H1 (cell line): ENCODE measurements at regions not wholly inside any gene's neighbourhood (a gene's known extent, or its start where the extent isn't known, plus 50 kb on each side); places are given as distances from the start of the nearest gene placed in this dataset.

Experiments
- CTCF ChIA-PET: fragments of 300-600 bp; sonication (Branson Sonifier 250); formaldehyde crosslinking; loops from one replicate; lab custom pipeline; 2021; ENCODE audit not compliant: partially characterized antibody; lab: Charles Lee
- POLR2A ChIA-PET: fragments of 300-600 bp; sonication (Branson Sonifier 250); formaldehyde crosslinking; loops from one replicate; lab custom pipeline; 2021; ENCODE audit warnings: inconsistent platforms; ENCODE audit not compliant: partially characterized antibody; lab: Charles Lee
- DNase-seq, 2 experiments: peaks; one replicate each; pipeline versions ENCODE4 v3.0.0 to v3.0.0-alpha.2; 2010 to 2022; ENCODE audit warnings: low spot score in 2 of 2, low read depth in 1 of 2, mixed read lengths in 1 of 2
- FAIRE-seq: peaks from 2 replicates; lab custom pipeline; 2011; peaks lifted over from hg19 to GRCh38; lab: Jason Lieb, UNC
- H2AFZ ChIP-seq: 2 replicates; pipeline ENCODE4 v1.8.1; 2012; ENCODE audit warnings: low read length, inconsistent platforms
- H2AK5ac ChIP-seq: 2 replicates; pipeline ENCODE4 v1.6.1; 2013; ENCODE audit warnings: low read depth, low read length
- H2BK120ac ChIP-seq: replicated peaks from 2 replicates; pipeline ENCODE3; 2013; ENCODE audit warnings: low read depth, low read length, inconsistent platforms
- H2BK12ac ChIP-seq: 2 replicates; pipeline ENCODE4 v1.6.1; 2013; ENCODE audit warnings: low read depth, low read length
- H2BK15ac ChIP-seq: 2 replicates; pipeline ENCODE4 v1.6.1; 2013; ENCODE audit warnings: low read length
- H2BK20ac ChIP-seq: 2 replicates; pipeline ENCODE4 v1.6.1; 2013; ENCODE audit warnings: low read length
- H2BK5ac ChIP-seq: 2 replicates; pipeline ENCODE4 v1.6.1; 2013; ENCODE audit warnings: low read depth, low read length
- H3K14ac ChIP-seq: 2 replicates; pipeline ENCODE4 v1.6.1; 2013; ENCODE audit warnings: inconsistent platforms; ENCODE audit not compliant: insufficient read length
- H3K18ac ChIP-seq: 2 replicates; pipeline ENCODE4 v1.6.1; 2013; ENCODE audit warnings: low read length; ENCODE audit errors: extremely low read depth
- H3K23ac ChIP-seq: 2 replicates; pipeline ENCODE4 v1.6.1; 2013; ENCODE audit warnings: inconsistent platforms; ENCODE audit not compliant: insufficient read length
- H3K23me2 ChIP-seq: 2 replicates; pipeline ENCODE4 v1.6.1; 2013; ENCODE audit warnings: low read depth, low read length
- H3K27ac ChIP-seq: 2 replicates; pipeline ENCODE4 v1.6.1; 2011; ENCODE audit warnings: low read depth, low read length, inconsistent platforms
- H3K27me3 ChIP-seq, 4 experiments: replicated peaks in 1 of 4; 1 replicate in 1 of 4; 2 replicates in 3 of 4; pipeline versions ENCODE4 v1.6.1 to v1.8.1; 2011 to 2013; ENCODE audit warnings: low read length in 3 of 4, mild to moderate bottlenecking in 3 of 4, inconsistent platforms in 2 of 4, mixed read lengths in 2 of 4, moderate library complexity in 1 of 4; ENCODE audit not compliant: control insufficient read depth in 3 of 4, insufficient read depth in 3 of 4; ENCODE audit errors: extremely low read depth in 1 of 4
- H3K36me3 ChIP-seq, 4 experiments: 2 replicates each; pipeline versions ENCODE4 v1.6.1 to v1.8.1; 2011 to 2013; ENCODE audit warnings: mild to moderate bottlenecking in 4 of 4, low read length in 3 of 4, moderate library complexity in 2 of 4, control low read depth in 1 of 4, inconsistent platforms in 1 of 4; ENCODE audit not compliant: insufficient read depth in 4 of 4, control insufficient read depth in 2 of 4
- H3K4ac ChIP-seq: replicated peaks from 2 replicates; pipeline ENCODE3; 2013; ENCODE audit warnings: low read length, low read depth, mixed read lengths, inconsistent platforms; ENCODE audit not compliant: insufficient read length
- H3K4me1 ChIP-seq, 4 experiments: replicated peaks in 1 of 4; 1 replicate in 1 of 4; 2 replicates in 3 of 4; pipeline versions ENCODE4 v1.6.1 to v1.8.1; 2011 to 2013; ENCODE audit warnings: low read length in 3 of 4, inconsistent platforms in 2 of 4, mixed read lengths in 1 of 4; ENCODE audit not compliant: insufficient read depth in 4 of 4, control insufficient read depth in 3 of 4
- H3K4me2 ChIP-seq, 2 experiments: 2 replicates each; pipeline versions ENCODE4 v1.6.1 to v1.8.1; 2011 to 2013; ENCODE audit warnings: low read depth in 2 of 2, low read length in 2 of 2, control low read depth in 1 of 2, inconsistent platforms in 1 of 2, mild to moderate bottlenecking in 1 of 2; ENCODE audit not compliant: insufficient read depth in 1 of 2
- H3K4me3 ChIP-seq, 4 experiments: fragments of 200-600, 300-600 bp in 1 of 4; sonication (generic), shearing (Covaris generic), sonication (Bioruptor Twin) in 1 of 4; 2 replicates each; pipeline versions ENCODE4 v1.5.1 to v1.8.1; 2011 to 2016; ENCODE audit warnings: low read length in 4 of 4, low read depth in 3 of 4, control low read depth in 2 of 4, inconsistent platforms in 2 of 4, mild to moderate bottlenecking in 2 of 4, mixed read lengths in 1 of 4, moderate library complexity in 1 of 4; ENCODE audit not compliant: insufficient read depth in 2 of 4; ENCODE audit errors: extremely low read depth in 1 of 4
- H3K56ac ChIP-seq: replicated peaks from 2 replicates; pipeline ENCODE3; 2013; ENCODE audit warnings: low read depth, mild to moderate bottlenecking, mixed read lengths, low read length, inconsistent platforms; ENCODE audit not compliant: insufficient read length
- H3K79me1 ChIP-seq: 2 replicates; pipeline ENCODE4 v1.6.1; 2013; ENCODE audit warnings: low read depth, low read length, control low read depth
- H3K79me2 ChIP-seq, 2 experiments: 2 replicates each; pipeline versions ENCODE4 v1.6.1 to v1.8.1; 2012 to 2013; ENCODE audit warnings: low read length in 2 of 2, mild to moderate bottlenecking in 2 of 2, inconsistent platforms in 1 of 2; ENCODE audit not compliant: insufficient read depth in 2 of 2, control insufficient read depth in 1 of 2
- H3K9ac ChIP-seq, 4 experiments: replicated peaks in 1 of 4; 1 replicate in 1 of 4; 2 replicates in 3 of 4; pipeline versions ENCODE4 v1.6.1 to v1.8.1; 2011 to 2013; ENCODE audit warnings: low read depth in 3 of 4, low read length in 3 of 4, control low read depth in 2 of 4, mild to moderate bottlenecking in 2 of 4, moderate library complexity in 2 of 4, inconsistent platforms in 1 of 4; ENCODE audit errors: extremely low read depth in 1 of 4
- H3K9me3 ChIP-seq, 2 experiments: 2 replicates each; pipeline versions ENCODE4 v1.6.1 to v1.8.1; 2012 to 2013; ENCODE audit warnings: mild to moderate bottlenecking in 2 of 2, moderate library complexity in 2 of 2, control low read depth in 1 of 2, inconsistent platforms in 1 of 2, low read depth in 1 of 2, low read length in 1 of 2, mixed read lengths in 1 of 2; ENCODE audit not compliant: insufficient read depth in 2 of 2
- H4K20me1 ChIP-seq, 2 experiments: replicated peaks in 1 of 2; 2 replicates each; pipeline versions ENCODE3 to v1.8.1; 2011 to 2013; ENCODE audit warnings: inconsistent platforms in 2 of 2, low read length in 2 of 2, mild to moderate bottlenecking in 1 of 2; ENCODE audit not compliant: insufficient read depth in 2 of 2, control insufficient read depth in 1 of 2
- H4K5ac ChIP-seq: 2 replicates; pipeline ENCODE4 v1.6.1; 2013; ENCODE audit warnings: low read length, low read depth, mixed read lengths, inconsistent platforms; ENCODE audit not compliant: insufficient read length
- H4K8ac ChIP-seq: 2 replicates; pipeline ENCODE4 v1.8.0; 2013; ENCODE audit warnings: mild to moderate bottlenecking, moderate library complexity, low read length, inconsistent platforms; ENCODE audit not compliant: insufficient read depth; ENCODE audit errors: extremely low read depth
- H4K91ac ChIP-seq: replicated peaks from 2 replicates; pipeline ENCODE3; 2013; ENCODE audit warnings: low read length, mixed read lengths, inconsistent platforms; ENCODE audit not compliant: insufficient read length
- ATF3 ChIP-seq: IDR thresholded peaks from 2 replicates; pipeline ENCODE4 v1.6.1; 2011; ENCODE audit warnings: low read depth, mild to moderate bottlenecking, low read length; ENCODE audit not compliant: insufficient read depth
- JUND ChIP-seq: IDR thresholded peaks from 2 replicates; pipeline ENCODE4 v1.6.1; 2011; ENCODE audit warnings: mild to moderate bottlenecking, improper control_type of control experiment, low read length
- WGBS, 2 experiments: shearing (Covaris generic) in 1 of 2; methylation state at CpG; one replicate each; pipeline versions ENCODE4 v1.1.6 to v1.1.7; 2013 to 2015; ENCODE audit warnings: low lambda C conversion rate in 2 of 2, mixed read lengths in 2 of 2, inconsistent platforms in 1 of 2, low coverage in 1 of 2, missing lambda C conversion rate in 1 of 2; ENCODE audit not compliant: insufficient replicate concordance in 2 of 2, insufficient coverage in 1 of 2, insufficient read length in 1 of 2; ENCODE audit errors: extremely low coverage in 1 of 2, missing lambda C conversion rate in 1 of 2; 5-methylcytosine and 5-hydroxymethylcytosine counted together

GRCh38 chr1:189605226-189605625, 872.4 kb downstream of the BRINP3 start:
- Histone ChIP-seq H3K18ac (no peak overlapping the region), H3K36me3 (no peaks in the 10 kb centered on the region), H2BK5ac (no peak overlapping the region), H3K27ac (no peak overlapping the region), H3K4me1 (no peaks in the 10 kb centered on the region), H3K23me2 (no peaks in the 10 kb centered on the region), H3K9me3 (no peaks in the 10 kb centered on the region), H3K23ac (no peak overlapping the region), H3K56ac (no peak overlapping the region), H2BK120ac (no peak overlapping the region), H4K91ac (no peak overlapping the region), H3K9ac (no peak overlapping the region), H2AK5ac (no peak overlapping the region), H3K4me2 (no peak overlapping the region), H4K8ac (no peak overlapping the region), H3K27me3 (no peaks in the 10 kb centered on the region), H3K79me1 (no peaks in the 10 kb centered on the region), H2BK20ac (no peak overlapping the region), H3K79me2 (no peaks in the 10 kb centered on the region), H4K20me1 (no peaks in the 10 kb centered on the region), H4K5ac (no peak overlapping the region), H3K4ac (no peak overlapping the region), H3K14ac (no peak overlapping the region), H2BK15ac (no peak overlapping the region), H2AFZ (no peak overlapping the region), H2BK12ac (no peak overlapping the region), H3K4me3 (no peak overlapping the region)
- TF ChIP-seq JUND, result no peak
- TF ChIP-seq ATF3, result no peak
- ChIA-PET POLR2A (no interaction called here), CTCF (no interaction called here)
- WGBS, 2 experiments, result 88% methylated on average over 2 of the region's 2 CpGs; no CpG with 5 or more reads in 1 of the 2 experiments
- DNase-seq, result no peak
- no peak for FAIRE-seq
